Stimulated activated CD8-positive, alpha-beta memory T cell treated with anti-CD3 and anti-CD28 coated beads, Interleukin-12 subunit alpha, Interleukin-12 subunit beta, amount 100 ng/mL, for 24 hours (primary cell): ENCODE measurements at regions not wholly inside any gene's neighbourhood (a gene's known extent, or its start where the extent isn't known, plus 50 kb on each side); places are given as distances from the start of the nearest gene placed in this dataset.

Experiments
- DNase-seq: peaks from one replicate; pipeline ENCODE4 v3.0.0-alpha.2; 2020; ENCODE audit errors: extremely low read depth

DNA sequence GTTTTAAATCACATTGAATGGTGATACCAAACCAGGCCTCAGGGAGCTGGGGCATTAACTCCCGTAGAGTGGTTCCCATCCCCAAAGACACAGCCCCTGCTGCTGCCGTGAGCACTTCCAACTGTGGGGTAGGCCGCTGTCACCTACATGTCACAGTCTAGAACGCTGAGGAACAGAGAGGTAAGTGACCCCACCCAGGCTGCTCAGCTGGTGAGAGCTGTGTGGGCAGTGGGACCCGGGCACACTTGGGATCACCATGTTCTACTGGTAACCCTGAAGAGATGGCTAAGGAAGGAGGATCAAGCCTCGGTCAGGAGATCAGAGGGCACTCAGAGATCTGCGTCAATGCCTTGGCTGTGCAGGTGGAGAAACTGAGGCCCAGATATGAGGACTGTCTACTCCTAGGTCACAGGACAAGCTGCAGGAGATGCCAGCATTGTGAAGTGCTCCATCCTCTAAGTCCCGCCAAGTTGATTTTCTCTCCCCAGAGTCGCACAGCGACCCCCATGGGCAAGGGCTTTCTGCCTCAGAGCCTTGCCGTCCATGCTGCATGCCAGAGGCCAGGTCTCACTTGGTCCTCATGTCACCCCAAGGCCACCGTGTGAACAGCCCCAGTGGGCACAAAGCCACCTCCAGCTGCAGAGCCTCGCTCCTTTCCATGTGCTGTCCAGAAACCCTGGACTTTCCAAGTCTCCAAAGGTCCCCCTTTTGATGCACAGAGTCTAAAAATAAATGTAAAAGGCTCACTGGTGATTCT, 144.2 kb upstream of the OTOS start:
- DNase-seq = no peak

GRCh38 chr2:240285725-240286124, 145.3 kb upstream of the OTOS start:
- DNase-seq = no peak

DNA sequence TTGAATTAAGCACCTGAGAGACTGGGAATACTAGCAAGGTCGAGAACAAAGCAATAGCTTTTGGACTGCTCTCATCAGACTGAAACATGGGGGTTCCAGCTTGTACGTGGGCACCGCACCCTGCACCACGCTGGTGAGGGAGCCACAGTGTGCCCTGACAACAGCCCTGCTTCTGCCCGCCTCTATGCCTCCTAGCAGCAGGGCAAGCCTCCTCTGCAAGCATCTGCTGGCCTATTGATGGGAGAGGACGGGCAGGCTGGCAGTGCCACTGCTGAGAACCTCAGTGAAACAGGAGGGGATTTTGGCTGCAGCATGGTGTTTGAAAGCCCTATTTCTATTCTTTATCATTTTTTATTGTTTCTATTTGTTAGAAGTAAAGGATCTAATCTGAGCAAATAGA, 146.1 kb upstream of the OTOS start:
- DNase-seq = no peak

DNA sequence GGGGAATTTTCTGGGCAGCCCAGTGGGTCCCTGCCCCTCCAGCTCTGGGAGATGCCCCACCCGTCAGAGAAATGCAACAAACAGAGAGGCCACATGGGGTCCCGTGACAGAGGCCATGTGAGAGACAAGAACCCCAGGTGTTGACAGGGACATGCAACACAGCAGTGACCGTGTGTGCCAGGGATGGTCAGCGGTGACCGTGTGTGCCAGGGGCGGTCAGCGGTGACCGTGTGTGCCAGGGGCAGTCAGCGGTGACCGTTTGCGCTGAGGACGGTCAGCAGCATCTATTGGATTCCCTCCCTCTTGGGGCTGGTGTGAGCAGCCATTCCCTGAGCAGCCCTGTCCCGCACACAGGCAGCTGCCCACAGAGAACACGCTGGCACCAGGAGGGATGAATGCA, 146.6 kb upstream of the OTOS start:
- no peak for DNase-seq

DNA sequence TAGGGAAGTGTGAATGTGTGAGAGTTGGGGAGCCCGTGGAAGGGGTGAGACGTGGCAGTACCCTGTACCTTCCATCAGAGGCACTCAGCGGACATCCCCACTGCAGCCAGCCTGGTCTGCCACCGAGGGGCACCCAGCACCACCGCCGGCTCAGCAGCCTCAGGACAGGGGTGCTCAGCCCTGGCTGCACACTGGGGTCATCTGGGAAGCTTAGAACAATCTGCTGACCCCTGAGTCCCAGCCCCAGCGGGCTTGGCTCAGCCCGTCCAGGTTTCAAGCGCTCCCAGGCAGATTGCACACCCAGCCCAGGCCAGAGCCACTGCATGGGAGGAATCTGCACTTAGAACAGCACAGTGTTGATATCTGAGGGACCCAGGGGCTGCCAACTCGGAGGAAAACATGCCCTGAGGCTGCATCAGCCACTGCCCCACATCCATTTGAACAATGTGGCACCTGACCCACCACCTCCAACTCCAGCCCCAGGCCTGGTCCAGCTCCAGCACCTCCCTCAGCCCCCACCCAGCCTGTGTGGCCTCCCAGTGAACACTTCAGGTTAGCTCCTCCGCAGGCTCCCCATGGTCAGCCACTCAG, 147.1 kb upstream of the OTOS start:
- DNase-seq = no peak

- no peak for DNase-seq
Observed at GRCh38 chr2:240288087-240288521, 147.4 kb upstream of the GPC1 start.

DNA sequence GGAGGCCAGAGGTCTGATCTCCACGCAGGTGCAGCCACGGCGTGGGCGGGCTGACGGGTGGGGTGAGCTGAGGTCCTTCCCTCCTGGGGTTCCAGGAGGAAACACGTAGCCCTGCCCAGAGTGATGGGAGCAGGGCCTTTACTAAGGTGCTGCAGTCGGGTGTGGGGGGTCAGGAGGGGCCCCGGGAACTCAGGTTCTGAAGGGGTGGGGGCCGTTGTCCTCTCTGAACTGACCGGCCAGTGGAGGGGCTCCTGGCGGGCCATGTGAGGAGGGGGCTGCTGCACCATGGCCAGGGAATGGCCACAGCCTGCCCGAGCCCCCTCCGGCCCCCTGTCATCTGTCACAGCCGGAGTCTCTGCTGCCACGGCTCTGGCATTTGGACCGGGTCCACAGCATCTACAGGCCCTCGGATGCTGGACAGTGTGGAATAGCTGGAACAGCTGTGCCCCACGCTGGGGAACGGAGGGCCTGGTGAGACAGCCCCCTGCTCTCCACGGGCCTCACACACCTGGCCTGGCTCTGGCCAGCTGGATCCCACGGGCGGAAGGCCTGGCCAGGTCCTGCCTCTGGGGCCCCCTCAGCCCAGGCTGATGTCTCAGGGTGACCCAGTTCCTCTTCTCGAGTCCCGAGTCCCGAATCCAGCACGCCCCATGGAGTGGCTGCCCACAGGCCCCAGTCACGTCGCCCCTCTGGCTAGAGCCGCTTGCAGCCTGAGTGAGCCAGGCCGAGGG, 145.6 kb upstream of the GPC1 start:
- no peak for DNase-seq

DNA sequence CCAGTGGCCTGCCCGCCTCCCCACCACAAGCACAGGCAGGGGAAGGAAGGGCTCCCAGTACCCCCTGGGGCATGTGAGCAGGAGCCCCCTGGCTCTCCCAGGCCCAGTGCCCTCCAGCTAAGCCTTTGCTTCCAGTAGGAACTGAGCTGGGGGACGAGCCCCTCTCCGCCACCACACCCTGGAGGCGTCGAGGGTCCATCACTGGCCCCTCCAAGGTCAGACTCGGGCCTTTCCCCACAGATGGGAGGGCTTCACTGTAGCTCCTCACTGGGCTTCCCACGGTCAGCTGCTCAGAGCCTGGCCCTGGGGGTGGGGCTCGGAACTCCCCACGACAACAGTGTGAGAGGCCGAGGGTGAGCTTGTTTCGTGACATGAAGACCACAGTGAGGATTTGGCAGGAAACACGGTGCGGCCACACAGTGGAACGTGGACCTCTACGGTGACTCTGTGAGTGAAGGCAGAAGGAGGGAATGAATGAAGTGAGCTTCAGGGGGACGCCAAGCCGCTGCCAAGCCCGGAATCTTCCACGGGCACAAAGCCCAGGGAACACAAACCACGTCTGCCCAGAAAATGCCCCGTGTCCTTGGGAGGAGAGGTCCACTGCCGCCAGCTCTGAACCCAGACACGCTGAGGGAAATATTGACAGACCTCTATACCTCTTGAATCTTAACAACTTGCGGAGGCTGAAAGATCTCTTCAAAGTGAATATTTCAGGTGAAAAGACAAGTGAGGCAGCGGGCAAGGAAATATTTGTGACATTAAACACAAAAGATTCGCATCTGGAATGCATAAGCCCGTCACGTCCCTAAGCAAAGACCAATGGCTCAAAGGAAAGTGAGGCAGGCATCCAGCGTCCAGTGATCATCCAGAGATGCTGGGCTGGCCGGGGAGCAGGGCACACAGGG, 144.8 kb upstream of the GPC1 start:
- DNase-seq = no peak

- DNase-seq = no peak
Observed at GRCh38 chr2:240291337-240292034, 144.0 kb upstream of the GPC1 start.

- no peak for DNase-seq
Observed at GRCh38 chr2:240292035-240292574, 143.4 kb upstream of the GPC1 start.

DNA sequence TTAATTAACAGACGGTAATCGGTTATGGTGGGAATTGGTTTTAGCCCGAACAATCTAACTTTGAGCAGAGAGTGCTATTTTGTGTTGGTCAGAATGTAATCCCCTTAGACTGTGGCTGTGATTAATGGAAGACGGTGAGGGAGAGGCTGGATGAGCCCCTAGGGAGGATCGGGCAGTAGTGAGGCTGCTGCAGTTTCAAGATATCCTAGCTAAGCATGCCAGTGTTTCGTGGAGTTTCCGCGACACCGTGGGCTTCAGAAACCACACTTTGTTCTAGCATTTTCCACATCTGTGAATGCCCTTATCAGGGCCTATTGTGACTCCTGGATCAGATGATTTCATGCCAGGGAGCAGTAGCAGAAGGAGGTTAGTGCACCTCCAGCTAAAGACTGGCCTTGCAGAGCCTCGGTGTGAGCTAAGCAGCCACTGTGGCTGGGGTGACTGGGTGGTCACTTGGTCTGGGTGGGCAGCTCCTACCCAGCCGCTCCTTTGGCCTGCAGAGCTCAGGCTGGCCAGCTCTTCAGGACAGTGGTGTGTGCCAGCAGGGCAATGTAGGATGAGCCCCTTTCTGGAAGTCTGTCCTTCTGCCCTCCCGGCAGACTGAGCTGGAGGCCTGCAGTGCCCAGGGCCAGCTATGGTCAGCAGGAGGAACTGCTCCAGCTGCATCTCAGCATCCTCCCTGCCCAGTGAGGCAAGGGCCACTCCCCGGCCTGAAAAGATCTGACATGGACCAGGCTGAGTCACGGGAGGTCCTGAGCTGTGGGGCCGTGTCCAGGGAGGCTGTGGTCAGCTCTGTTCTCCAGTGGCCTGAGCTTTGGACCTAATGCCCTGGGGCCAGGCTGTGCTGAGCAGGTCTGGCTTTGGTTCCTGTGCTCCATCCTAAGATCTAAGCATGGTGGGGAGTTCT, 142.6 kb upstream of the GPC1 start:
- no peak for DNase-seq

DNA sequence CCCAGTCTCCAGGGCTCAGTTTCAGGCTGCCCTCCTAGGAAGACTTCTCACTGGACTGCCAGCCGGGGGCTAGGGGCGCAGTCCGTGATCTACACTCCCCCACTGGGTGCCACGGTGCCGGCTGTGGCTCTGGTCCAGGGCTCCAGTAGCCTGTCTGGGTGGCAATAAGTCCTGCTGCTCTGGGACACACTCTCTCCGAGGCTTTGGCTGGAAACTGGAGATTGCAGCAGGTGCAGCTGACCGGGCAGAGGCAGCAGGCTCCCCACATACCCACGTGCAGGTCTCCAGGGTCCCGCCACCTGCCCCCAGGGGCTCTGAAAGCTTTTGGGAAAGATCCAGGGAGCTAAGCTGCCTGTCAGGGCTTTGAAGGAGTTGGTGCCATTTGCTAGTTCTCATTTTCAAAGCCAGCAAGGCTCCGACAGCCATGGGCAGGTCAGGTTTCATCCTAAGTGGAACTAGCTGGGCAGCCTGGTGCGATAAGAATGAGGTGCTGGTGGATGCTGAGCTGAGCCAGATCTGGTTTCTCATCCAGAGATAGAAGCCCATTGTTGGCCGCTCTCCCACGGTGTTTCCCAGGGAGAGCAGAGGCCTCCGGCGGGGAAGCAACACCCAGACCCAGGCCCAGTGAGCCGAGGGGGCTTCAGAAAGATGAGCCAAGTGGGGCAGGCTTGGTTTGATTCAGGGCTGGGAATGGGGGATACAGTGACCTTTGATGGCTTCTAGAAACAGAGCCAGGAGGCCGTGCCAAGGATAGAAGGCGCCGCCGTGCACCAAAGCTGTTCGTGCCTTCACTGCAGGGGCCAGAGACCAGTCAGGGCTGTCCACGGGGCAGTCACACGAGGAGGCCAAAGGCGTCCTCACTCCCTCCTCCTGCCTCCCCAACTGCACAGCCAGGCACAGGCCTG, 141.7 kb upstream of the GPC1 start:
- DNase-seq = no peak

GRCh38 chr2:240294514-240294913, 140.9 kb upstream of the GPC1 start:
- DNase-seq = no peak

DNA sequence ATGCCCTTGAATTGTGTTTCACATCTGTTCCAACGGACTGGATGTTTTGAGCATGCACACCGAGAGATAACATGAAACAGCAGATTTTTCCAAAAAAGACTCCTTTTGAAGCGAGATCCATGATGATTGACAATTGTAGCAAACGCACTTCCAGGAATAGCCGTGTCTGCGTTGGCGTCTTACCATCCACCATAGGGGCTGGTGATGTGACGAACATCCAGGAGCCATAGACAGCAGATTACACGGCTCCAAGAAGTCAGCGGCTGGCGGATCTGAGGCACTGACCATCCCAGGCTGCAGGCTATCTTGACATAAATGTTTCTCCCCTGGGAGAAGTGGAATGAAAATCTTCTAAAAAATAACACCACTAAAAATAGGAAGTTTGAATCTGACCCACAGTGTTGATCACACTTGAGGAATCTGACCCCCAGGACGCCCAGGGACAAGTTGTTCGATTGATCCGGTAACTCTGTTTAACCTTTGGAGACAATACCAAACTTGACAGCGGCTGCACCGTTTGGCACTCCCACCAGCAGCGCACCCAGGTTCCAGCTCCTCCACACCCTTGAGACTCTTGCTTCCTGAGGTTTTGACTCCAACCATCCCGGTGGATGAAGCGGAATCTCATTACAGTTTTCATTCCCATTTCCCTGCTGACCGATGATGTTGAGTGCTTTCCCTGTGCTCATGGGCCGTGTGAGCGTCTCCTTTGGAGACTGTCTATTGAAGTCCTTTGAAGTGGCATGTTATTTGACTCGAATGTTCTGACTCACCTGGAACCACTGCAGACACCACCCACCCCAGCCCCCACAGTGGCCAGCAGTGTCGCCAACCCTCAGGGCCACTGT, 140.0 kb upstream of the GPC1 start:
- DNase-seq = no peak

DNA sequence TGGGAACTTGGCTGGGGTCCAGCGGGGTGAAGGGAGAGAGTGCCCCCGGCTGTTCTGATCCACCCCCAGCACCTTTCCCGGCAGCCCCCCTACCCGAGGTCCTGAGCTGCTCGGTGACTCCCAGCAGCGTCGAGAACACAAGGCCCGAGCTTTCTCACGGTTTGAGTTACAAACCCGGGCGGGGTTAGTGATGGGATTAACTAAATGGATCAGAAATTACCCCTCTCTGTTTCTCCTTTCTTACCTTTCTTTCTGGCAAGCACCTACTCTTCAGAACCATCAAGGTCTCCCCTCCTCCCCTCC, 139.4 kb upstream of the GPC1 start:
- DNase-seq = no peak

DNA sequence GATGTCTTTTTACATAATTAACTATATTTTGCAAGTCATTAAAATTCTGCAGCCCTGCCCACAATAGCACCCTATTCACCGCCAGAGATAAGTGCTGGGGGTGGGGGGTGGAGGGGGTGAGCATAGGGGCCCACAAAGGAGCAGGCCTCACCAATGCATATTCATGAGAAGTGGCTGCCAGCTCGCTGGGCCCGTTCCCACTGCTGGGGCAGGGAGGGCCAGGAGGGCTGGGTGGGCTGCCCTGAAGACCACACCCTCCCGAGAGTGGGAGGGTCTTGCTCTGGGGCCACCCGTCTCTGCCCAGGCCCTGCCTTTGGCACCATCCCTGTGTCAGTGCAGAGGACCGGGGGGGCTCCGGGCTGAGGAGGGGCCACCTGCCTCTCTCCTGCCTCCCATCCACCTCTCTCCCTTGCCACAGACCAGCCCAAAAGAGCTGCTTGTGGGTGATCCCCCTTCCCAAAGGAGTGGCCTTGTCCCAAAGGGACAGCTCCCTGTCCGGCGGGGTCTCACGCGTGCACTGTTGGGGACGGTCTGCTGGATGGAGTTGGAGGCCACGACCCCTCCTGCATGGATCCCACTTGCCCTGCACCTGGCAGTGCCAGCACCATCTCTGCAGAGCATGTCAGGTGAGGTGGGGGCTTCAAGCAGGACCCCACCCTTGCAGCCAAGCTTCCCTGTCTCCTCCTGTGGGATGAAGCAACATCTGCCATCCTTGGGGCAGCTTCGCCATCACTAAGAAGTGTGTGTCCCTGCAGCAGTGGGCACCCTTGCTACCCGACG, 138.8 kb upstream of the GPC1 start:
- DNase-seq = no peak
